Prostate gland (tissue), 2 donors: ENCODE measurements at regions not wholly inside any gene's neighbourhood (a gene's known extent, or its start where the extent isn't known, plus 50 kb on each side); places are given as distances from the start of the nearest gene placed in this dataset.

ENCODE experiments used
- POLR2A ChIP-seq: fragments of 450-650 bp; IDR thresholded peaks from one replicate; pipeline ENCODE4 v1.6.1; 2016; ENCODE audit warnings: antibody characterized with exemption, mild to moderate bottlenecking
- TF ChIP-seq, protein P1 (sequence below), 4 experiments: fragments of 200-600 bp in 2 of 4; fragments of 450-650 bp in 2 of 4; sonication (generic) in 2 of 4; IDR thresholded peaks; 1 replicate in 3 of 4; 2 replicates in 1 of 4; pipeline ENCODE4 v1.5.1; 2016 to 2019; ENCODE audit warnings: antibody characterized with exemption in 4 of 4, mild to moderate bottlenecking in 2 of 4, moderate library complexity in 2 of 4

DNA sequence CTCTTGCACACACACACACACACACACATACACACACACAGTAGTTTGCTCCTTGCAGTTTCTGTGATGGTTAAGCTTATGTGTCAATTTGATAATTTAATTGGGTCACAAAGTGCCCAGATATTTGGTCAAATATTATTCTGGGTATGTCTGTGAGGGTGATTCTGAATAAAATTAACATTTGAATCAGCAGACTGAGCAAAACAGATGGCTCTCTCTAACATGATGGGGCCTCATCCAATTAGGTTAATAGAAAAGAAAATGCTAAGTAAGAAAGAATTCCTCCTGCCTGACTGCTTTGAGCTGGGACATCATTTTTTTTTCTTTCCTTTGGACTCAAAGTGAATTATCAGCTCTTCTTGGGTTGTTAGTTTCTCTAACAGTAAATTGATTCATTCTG, 191.2 kb upstream of the INTU start:
- TF ChIP-seq, protein P1, sequence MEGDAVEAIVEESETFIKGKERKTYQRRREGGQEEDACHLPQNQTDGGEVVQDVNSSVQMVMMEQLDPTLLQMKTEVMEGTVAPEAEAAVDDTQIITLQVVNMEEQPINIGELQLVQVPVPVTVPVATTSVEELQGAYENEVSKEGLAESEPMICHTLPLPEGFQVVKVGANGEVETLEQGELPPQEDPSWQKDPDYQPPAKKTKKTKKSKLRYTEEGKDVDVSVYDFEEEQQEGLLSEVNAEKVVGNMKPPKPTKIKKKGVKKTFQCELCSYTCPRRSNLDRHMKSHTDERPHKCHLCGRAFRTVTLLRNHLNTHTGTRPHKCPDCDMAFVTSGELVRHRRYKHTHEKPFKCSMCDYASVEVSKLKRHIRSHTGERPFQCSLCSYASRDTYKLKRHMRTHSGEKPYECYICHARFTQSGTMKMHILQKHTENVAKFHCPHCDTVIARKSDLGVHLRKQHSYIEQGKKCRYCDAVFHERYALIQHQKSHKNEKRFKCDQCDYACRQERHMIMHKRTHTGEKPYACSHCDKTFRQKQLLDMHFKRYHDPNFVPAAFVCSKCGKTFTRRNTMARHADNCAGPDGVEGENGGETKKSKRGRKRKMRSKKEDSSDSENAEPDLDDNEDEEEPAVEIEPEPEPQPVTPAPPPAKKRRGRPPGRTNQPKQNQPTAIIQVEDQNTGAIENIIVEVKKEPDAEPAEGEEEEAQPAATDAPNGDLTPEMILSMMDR (IDR thresholded peaks at IDR 0.05), result no peak
- TF ChIP-seq POLR2A, result no peak
